B cell (primary cell): ENCODE measurements at regions not wholly inside any gene's neighbourhood (a gene's known extent, or its start where the extent isn't known, plus 50 kb on each side); places are given as distances from the start of the nearest gene placed in this dataset.

ENCODE experiments used
- EZH2 ChIP-seq: IDR thresholded peaks from 2 replicates; pipeline ENCODE4 v1.6.1; 2012; ENCODE audit warnings: borderline replicate concordance, low read depth, mild to moderate bottlenecking, moderate library complexity, low read length; ENCODE audit not compliant: insufficient read depth, poor library complexity, severe bottlenecking
- TF ChIP-seq, protein P1 (sequence below): fragments of 200-600 bp; IDR thresholded peaks from one replicate; pipeline ENCODE4 v1.8.0; 2022; ENCODE audit warnings: antibody characterized with exemption, mild to moderate bottlenecking

DNA sequence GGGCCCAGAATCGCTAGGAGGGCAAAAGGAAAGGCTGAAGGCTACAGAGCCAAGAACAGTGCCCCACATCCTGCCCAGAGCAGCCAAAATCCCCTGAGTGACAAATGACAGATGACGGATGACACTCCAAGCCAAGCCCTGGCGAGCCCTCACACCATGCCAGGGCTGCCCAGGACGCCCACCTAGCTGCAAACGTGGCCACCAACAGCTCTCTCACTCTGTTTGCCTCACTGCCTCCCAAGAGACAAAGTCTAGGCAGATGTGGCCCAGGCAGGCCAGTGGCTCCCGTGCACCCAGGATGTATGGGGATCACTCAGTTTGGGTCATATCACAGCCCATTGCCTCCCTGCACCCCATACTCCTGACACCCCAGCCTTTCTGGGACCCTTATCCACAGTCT is 270.1 kb upstream of the NSMCE3 start:
- TF ChIP-seq, protein P1, sequence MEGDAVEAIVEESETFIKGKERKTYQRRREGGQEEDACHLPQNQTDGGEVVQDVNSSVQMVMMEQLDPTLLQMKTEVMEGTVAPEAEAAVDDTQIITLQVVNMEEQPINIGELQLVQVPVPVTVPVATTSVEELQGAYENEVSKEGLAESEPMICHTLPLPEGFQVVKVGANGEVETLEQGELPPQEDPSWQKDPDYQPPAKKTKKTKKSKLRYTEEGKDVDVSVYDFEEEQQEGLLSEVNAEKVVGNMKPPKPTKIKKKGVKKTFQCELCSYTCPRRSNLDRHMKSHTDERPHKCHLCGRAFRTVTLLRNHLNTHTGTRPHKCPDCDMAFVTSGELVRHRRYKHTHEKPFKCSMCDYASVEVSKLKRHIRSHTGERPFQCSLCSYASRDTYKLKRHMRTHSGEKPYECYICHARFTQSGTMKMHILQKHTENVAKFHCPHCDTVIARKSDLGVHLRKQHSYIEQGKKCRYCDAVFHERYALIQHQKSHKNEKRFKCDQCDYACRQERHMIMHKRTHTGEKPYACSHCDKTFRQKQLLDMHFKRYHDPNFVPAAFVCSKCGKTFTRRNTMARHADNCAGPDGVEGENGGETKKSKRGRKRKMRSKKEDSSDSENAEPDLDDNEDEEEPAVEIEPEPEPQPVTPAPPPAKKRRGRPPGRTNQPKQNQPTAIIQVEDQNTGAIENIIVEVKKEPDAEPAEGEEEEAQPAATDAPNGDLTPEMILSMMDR, result no peak
- no peak for TF ChIP-seq EZH2
